ENCODE measurements at regions not wholly inside any gene's neighbourhood (a gene's known extent, or its start where the extent isn't known, plus 50 kb on each side); places are given as distances from the start of the nearest gene placed in this dataset.

DNA sequence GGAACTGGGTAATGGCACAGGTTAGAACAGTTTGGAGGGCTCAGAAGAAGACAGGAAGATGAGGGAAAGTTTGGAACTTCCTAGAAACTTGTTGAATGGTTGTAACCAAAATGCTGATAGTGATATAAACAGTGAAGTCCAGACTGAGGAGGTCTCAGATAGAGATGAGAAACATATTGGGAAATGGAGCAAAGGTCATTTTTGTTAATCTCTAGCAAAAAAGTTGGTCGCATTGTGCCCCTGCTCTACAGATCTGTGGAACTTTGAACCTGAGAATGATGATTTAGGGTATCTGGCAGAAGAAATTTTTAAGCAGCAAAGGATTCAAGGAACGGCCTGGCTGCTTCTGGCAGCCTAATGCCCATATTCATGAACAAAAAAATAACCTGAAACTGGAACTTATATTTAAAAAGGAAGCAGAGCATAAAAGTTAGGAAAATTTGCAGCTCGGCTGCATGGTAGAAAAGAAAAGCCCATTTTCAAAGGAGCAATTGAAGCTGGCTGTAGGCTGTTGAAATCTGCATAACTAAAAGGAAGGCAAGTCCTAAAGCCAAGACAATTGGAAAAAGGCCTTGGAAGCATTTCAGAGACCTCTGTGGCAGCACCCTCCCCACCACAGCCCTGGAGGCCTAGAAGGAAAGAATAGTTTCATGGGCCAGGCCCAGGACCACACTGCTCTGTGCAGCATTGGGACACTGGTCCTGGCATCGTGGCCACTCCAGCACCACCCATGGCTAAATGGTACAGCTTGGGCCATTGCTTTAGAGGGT is 182.6 kb upstream of the CD96 start:
- Histone ChIP-seq H3K36me3 (ENCODE audit: control insufficient read depth, insufficient read depth, low read length) (no peaks in the 10 kb centered on the region), H3K4me3 (ENCODE audit: low read length) (no peak overlapping the region), H3K27me3 (ENCODE audit: control insufficient read depth, insufficient read depth, low read length, poor library complexity, severe bottlenecking) (no peaks in the 10 kb centered on the region), H3K27ac (ENCODE audit: low read depth, low read length) (no peak overlapping the region), H3K9ac (ENCODE audit: extremely low read depth, low read length, poor library complexity, severe bottlenecking) (no peak overlapping the region), H3K9me3 (ENCODE audit: control insufficient read depth, low read length) (no peaks in the 10 kb centered on the region), H3K4me1 (ENCODE audit: control insufficient read depth, insufficient read depth, low read length) (no peaks in the 10 kb centered on the region)
- TF ChIP-seq, protein P1, sequence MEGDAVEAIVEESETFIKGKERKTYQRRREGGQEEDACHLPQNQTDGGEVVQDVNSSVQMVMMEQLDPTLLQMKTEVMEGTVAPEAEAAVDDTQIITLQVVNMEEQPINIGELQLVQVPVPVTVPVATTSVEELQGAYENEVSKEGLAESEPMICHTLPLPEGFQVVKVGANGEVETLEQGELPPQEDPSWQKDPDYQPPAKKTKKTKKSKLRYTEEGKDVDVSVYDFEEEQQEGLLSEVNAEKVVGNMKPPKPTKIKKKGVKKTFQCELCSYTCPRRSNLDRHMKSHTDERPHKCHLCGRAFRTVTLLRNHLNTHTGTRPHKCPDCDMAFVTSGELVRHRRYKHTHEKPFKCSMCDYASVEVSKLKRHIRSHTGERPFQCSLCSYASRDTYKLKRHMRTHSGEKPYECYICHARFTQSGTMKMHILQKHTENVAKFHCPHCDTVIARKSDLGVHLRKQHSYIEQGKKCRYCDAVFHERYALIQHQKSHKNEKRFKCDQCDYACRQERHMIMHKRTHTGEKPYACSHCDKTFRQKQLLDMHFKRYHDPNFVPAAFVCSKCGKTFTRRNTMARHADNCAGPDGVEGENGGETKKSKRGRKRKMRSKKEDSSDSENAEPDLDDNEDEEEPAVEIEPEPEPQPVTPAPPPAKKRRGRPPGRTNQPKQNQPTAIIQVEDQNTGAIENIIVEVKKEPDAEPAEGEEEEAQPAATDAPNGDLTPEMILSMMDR (conservative IDR thresholded peaks at IDR 0.05) = no peak
- H3K27me3 Mint-ChIP-seq (ENCODE audit: insufficient read depth) = no peaks in the 10 kb centered on the region
- H3K4me3 Mint-ChIP-seq = no peak overlapping the region
- DNase-seq = no peak
- WGBS, 2 experiments (ENCODE audit: insufficient coverage in 1 of 2, insufficient read length in 1 of 2) = 89 to 90% methylated on average over 3 to 4 of the region's 4 CpGs
- no peaks in the 10 kb centered on the region for H3K36me3 Mint-ChIP-seq (ENCODE audit: low read depth)
- H3K9me3 Mint-ChIP-seq = peaks cover 7% of the 10 kb centered on the region
- no peaks in the 10 kb centered on the region for H3K4me1 Mint-ChIP-seq
- H3K27ac Mint-ChIP-seq = no peak overlapping the region

DNA sequence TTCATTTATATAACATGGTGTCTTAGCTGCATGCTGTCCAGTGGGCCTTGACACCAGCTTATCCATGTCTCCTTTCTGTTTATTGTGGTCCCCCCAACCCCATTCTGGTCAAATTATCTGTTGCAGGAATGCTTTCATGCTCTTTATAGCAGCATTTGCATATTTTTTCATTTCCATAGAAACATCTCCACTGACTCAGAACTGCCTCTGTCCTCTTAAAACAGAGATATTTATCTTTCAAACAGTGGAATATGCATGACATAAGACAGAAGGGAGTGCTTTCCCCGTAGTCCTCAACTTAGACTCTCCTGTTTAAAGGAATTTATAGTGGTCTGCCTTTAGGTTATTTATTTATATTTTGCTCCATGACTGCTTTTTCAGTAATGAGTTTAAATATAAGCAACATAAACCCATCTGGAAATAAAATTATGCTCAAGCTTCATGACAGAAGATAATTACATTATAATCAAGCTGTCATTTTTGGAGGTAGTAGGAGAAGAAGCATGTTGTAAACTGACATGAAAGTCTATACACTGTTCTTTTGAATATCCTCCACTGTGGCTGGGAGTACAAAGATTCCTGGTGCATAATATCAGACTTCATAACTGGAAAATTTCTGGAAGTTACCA is 179.5 kb upstream of the CD96 start:
- Mint-ChIP-seq H3K27ac (no peak overlapping the region), H3K36me3 (ENCODE audit: low read depth) (no peaks in the 10 kb centered on the region), H3K4me3 (no peak overlapping the region), H3K9me3 (peaks cover 7% of the 10 kb centered on the region), H3K4me1 (no peaks in the 10 kb centered on the region), H3K27me3 (ENCODE audit: insufficient read depth) (no peaks in the 10 kb centered on the region)
- Histone ChIP-seq H3K9ac (ENCODE audit: extremely low read depth, low read length, poor library complexity, severe bottlenecking) (no peak overlapping the region), H3K4me3 (ENCODE audit: low read length) (no peak overlapping the region), H3K9me3 (ENCODE audit: control insufficient read depth, low read length) (no peaks in the 10 kb centered on the region), H3K27me3 (ENCODE audit: control insufficient read depth, insufficient read depth, low read length, poor library complexity, severe bottlenecking) (no peaks in the 10 kb centered on the region), H3K4me1 (ENCODE audit: control insufficient read depth, insufficient read depth, low read length) (no peaks in the 10 kb centered on the region), H3K36me3 (ENCODE audit: control insufficient read depth, insufficient read depth, low read length) (no peaks in the 10 kb centered on the region), H3K27ac (ENCODE audit: low read depth, low read length) (no peak overlapping the region)
- DNase-seq = no peak
- TF ChIP-seq, protein P1 (conservative IDR thresholded peaks at IDR 0.05) = no peak
- WGBS, 2 experiments (ENCODE audit: insufficient coverage in 1 of 2, insufficient read length in 1 of 2) = 80% methylated on average over 1 of the region's 1 CpG; no CpG with 5 or more reads in 1 of the 2 experiments

DNA sequence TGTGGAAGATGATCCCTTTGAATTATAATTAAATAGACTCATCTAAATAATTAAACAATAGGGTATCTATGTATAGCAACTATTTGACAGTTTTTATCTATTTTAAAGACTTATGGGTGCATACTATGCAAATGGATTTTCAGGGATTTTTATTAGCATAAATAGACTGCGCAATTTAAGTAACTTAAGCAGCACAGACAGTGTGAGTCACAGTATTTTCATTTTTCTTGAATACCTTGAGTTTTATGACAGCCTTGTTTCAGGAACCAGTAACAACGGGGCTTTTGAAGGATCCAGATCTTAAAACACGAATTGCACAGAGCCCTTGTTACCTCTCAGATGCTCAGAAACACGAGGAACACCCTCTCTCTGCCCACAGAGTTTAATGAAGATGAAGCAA is 175.5 kb upstream of the CD96 start:
- no peak overlapping the region for H3K4me3 Mint-ChIP-seq
- Histone ChIP-seq H3K27me3 (ENCODE audit: control insufficient read depth, insufficient read depth, low read length, poor library complexity, severe bottlenecking) (no peaks in the 10 kb centered on the region), H3K4me1 (ENCODE audit: control insufficient read depth, insufficient read depth, low read length) (no peaks in the 10 kb centered on the region), H3K4me3 (ENCODE audit: low read length) (no peak overlapping the region), H3K36me3 (ENCODE audit: control insufficient read depth, insufficient read depth, low read length) (no peaks in the 10 kb centered on the region), H3K9ac (ENCODE audit: extremely low read depth, low read length, poor library complexity, severe bottlenecking) (no peak overlapping the region), H3K27ac (ENCODE audit: low read depth, low read length) (no peak overlapping the region), H3K9me3 (ENCODE audit: control insufficient read depth, low read length) (peaks cover 12% of the 10 kb centered on the region)
- H3K9me3 Mint-ChIP-seq = peaks cover 14% of the 10 kb centered on the region
- no peak for DNase-seq
- no peak overlapping the region for H3K27ac Mint-ChIP-seq
- WGBS, 2 experiments (ENCODE audit: insufficient coverage in 1 of 2, insufficient read length in 1 of 2) = 89 to 92% methylated on average over 4 of the region's 4 CpGs
- H3K36me3 Mint-ChIP-seq (ENCODE audit: low read depth) = peaks cover 1% of the 10 kb centered on the region
- no peaks in the 10 kb centered on the region for H3K27me3 Mint-ChIP-seq (ENCODE audit: insufficient read depth)
- H3K4me1 Mint-ChIP-seq = no peaks in the 10 kb centered on the region
- TF ChIP-seq, protein P1 (conservative IDR thresholded peaks at IDR 0.05) = no peak
